HG03378 (cell line): ENCODE measurements at regions not wholly inside any gene's neighbourhood (a gene's known extent, or its start where the extent isn't known, plus 50 kb on each side); places are given as distances from the start of the nearest gene placed in this dataset.

Experiments used
- ATAC-seq: cut with Tn5 transposase; IDR thresholded peaks from one replicate; pipeline ENCODE4 v1.9.1; 2021; ENCODE audit warnings: mild to moderate bottlenecking, moderate library complexity; ENCODE audit not compliant: unreplicated experiment

- no peak for ATAC-seq
Observed at GRCh38 chr7:40979296-40979695, 723.6 kb downstream of the INHBA start.

- no peak for ATAC-seq
Observed at GRCh38 chr7:40978047-40978446, 724.8 kb downstream of the INHBA start.

GRCh38 chr7:40977533-40977932 lies 725.4 kb downstream of the INHBA start:
- no peak for ATAC-seq

- no peak for ATAC-seq
Observed at GRCh38 chr7:40972426-40972825, 730.5 kb downstream of the INHBA start.

GRCh38 chr7:40969641-40970040 lies 733.2 kb downstream of the INHBA start:
- no peak for ATAC-seq

- ATAC-seq, result no peak
Observed at GRCh38 chr7:40966693-40967092, 736.2 kb downstream of the INHBA start.

- ATAC-seq, result peak; percentile 69
Observed at GRCh38 chr7:40965774-40966173, 737.1 kb downstream of the INHBA start.

GRCh38 chr7:40965016-40965415 lies 737.9 kb downstream of the INHBA start:
- ATAC-seq, result no peak

GRCh38 chr7:40964610-40965009 lies 738.3 kb downstream of the INHBA start:
- ATAC-seq, result no peak

GRCh38 chr7:40959955-40960354 lies 742.9 kb downstream of the INHBA start:
- no peak for ATAC-seq

GRCh38 chr7:40948239-40948638 lies 754.7 kb downstream of the INHBA start:
- no peak for ATAC-seq

GRCh38 chr7:40947566-40947965 lies 755.3 kb downstream of the INHBA start:
- no peak for ATAC-seq

GRCh38 chr7:40946549-40946948 lies 756.3 kb downstream of the INHBA start:
- ATAC-seq, result no peak

- no peak for ATAC-seq
Observed at GRCh38 chr7:40945788-40946187, 757.1 kb downstream of the INHBA start.

- no peak for ATAC-seq
Observed at GRCh38 chr7:40944981-40945585, 757.8 kb downstream of the INHBA start.

- no peak for ATAC-seq
Observed at GRCh38 chr7:40937879-40938278, 765.0 kb downstream of the INHBA start.

- no peak for ATAC-seq
Observed at GRCh38 chr7:40935435-40935834, 767.5 kb downstream of the INHBA start.

GRCh38 chr7:40923626-40924025 lies 779.3 kb downstream of the INHBA start:
- ATAC-seq, result no peak

GRCh38 chr7:40922316-40922670 lies 780.6 kb downstream of the INHBA start:
- ATAC-seq, result no peak

GRCh38 chr7:40921589-40922315 lies 781.1 kb downstream of the INHBA start:
- no peak for ATAC-seq

GRCh38 chr7:40918701-40919271 lies 784.0 kb downstream of the SUGCT start:
- ATAC-seq, result no peak

- ATAC-seq, result no peak
Observed at GRCh38 chr7:40916813-40917212, 782.0 kb downstream of the SUGCT start.
